Kasumi-1 (cell line): ENCODE measurements at regions not wholly inside any gene's neighbourhood (a gene's known extent, or its start where the extent isn't known, plus 50 kb on each side); places are given as distances from the start of the nearest gene placed in this dataset.

Experiments
- DNase-seq, 2 experiments: peaks; one replicate each; lab custom pipeline; 2025; lab: John Stamatoyannopoulos, UW

GRCh38 chr18:23387265-23387664 lies 65.8 kb upstream of the RIOK3 start:
- DNase-seq: no peak

DNA sequence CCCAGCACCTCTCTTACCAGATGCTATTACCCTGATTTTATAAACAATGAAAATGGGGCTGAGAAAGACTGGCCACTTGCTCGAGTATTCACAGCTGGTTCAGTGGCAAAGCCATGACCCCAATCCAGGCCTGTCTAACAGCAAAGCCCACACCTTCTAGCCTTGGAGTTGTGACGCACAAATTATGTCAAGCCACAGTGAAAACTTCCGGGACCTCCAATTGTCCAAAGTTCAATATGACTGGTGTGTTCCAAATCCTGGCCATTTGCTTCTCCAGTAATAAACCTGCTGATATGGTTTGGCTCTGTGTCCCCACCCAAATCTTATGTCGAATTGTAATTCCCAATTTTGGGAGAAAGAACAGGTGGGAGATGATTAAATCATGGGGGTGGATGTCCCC lies 64.7 kb upstream of the RIOK3 start:
- no peak for DNase-seq

GRCh38 chr18:23391156-23391555 lies 61.9 kb upstream of the RIOK3 start:
- no peak for DNase-seq

GRCh38 chr18:23397907-23398306 lies 55.2 kb upstream of the RIOK3 start:
- no peak for DNase-seq

- DNase-seq: no peak
Observed at GRCh38 chr18:23398401-23398800, 54.7 kb upstream of the RIOK3 start.

- no peak for DNase-seq
Observed at GRCh38 chr18:23399067-23399466, 54.0 kb upstream of the RIOK3 start.

- DNase-seq: no peak
Observed at GRCh38 chr18:23400918-23401317, 52.2 kb upstream of the RIOK3 start.

GRCh38 chr18:23401400-23402347 lies 51.4 kb upstream of the RIOK3 start:
- no peak for DNase-seq
